NCI-H345 (cell line): ENCODE measurements at regions not wholly inside any gene's neighbourhood (a gene's known extent, or its start where the extent isn't known, plus 50 kb on each side); places are given as distances from the start of the nearest gene placed in this dataset.
A peak's percentile ranks its signal among the peaks of the same experiment; 100 is the strongest.

Experiments
- DNase-seq: peaks from one replicate; lab custom pipeline; 2025; lab: John Stamatoyannopoulos, UW

DNA sequence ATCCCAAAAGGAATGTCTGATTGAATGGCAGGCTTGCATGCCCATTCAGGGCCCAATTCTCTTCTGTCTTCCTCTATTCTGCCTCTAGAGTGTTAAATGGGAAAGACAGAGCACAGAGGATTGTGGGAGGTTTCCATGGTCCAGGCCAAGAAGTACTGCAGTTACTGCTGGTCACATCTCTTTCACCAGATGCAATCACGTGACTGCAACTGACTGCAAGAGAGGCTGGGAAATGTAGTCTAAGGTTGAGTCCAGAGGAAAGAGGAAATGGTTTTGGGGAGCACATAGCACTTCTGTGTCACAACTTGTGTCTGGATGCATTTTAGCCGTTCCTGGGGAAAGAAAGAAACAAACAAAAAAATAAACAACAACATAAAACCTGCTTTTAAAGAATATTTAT, 336.4 kb upstream of the BTBD3 start:
- DNase-seq, result no peak

DNA sequence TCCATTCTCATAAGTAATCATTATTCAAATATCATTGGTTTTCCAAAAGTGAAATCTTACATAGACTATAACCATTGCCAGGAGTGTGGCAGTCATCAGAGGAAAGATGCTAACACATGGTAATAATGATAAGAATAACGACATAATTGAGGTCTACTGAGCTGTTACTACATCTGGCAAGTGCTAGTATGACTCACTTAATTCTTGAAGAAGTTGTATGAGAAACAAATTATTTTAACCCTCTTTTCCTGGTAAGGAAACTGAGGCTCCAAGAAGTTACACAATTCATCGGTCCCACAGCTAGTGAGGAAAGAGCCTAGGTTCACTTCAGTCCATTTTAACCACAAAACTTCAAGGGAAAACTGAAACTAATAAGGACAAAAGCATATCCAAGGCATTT, 335.6 kb upstream of the BTBD3 start:
- no peak for DNase-seq

DNA sequence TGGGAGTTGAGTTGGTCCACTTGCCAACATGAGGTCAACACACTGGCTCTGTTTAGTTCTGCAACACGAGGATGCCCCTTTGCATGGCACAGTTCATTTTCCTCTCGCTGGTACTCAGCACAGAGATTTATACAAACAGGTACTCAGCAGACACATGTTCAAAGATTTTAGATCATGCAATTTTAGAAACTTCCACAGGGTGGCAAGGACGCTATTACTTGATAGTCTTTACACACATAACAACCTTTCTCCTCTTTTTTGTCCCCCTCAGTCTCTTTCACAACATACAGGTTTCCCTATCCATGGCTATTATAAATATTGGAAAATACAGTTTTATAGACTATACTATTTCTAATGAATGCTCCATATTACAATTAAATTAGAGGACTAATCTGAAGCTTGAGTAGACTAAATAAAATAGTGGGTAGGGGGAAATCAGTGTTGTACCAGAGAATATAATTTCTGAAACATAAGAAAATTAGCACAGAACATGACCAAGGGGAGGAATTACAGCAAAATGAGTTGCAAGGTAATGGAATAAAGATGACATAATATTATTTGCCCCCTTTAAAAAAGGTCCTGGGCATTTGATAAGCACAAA, 331.8 kb upstream of the BTBD3 start:
- DNase-seq, result peak; percentile 54

DNA sequence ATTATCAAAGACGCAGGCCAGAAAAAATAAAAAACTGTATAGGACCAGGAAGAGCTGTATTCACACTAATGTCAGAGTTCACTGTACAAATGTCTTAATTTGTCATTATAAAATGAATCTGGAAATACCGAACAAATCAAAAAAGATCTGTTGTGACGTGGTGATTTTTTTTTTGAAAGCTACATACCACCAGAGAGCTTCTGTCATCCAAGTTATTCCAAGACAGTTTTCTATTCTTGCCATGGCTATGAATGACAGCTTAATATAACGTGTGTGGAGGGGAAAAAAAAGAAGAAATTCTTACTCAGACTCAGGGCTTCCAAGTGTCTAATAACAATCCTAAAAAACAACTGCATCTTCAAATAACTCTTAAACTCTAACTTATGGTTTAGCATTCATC, 328.8 kb upstream of the BTBD3 start:
- no peak for DNase-seq

DNA sequence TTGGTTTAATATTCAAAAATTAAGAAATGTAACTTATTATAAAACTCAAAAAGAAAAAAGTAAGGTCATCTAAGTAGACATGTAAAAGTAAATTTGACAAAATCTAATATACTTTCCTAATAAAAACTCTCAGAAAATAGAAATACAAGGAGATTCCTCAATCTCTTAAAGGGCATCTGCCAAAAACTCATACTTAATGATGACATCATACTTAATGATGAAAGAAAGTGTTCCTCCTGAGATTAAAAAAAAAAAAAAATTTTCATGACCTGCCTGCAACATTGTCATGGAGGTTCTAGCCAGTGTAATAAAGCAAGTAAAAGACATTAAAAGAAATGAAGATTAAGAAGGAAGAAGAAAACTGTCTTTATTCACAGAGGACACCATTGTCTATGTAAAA, 325.7 kb upstream of the BTBD3 start:
- DNase-seq, result no peak

DNA sequence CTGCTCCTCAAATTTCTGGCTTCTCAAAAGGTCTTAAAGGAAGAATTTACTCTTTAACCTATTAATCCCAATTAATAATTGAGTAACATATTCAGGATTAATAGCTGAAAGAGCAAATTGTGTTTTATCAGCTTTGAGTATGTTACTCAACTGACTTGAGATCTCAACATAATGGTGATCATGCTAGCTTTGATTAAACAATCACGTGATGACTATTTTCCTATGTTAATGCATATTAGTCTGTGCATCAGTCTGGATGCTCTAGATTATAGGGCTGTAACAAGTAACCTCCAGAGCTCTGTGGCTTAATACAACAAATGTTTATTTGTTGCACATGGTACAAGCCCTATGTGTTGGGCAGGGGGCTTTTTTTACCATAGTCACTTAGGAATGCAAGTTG, 313.4 kb upstream of the BTBD3 start:
- DNase-seq, result no peak

DNA sequence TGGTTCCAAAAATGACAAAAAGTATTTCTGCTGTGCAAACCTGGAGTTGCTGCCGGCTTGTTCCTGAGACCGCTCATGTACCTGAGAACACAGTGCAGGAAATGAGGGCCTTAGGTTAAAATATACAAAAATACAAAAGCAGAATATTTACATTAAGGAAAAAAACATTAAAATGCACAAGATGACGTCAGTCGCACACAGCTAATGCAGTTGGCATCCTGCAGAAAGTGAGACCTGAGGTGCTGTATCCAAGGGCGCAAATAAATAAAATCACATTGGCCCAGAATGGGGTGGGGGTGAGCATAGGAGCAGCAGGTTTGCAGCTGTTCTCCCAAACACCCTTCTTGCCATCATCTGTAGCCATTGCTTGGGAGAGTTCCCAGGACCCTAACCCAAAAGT, 310.6 kb upstream of the BTBD3 start:
- DNase-seq, result no peak

DNA sequence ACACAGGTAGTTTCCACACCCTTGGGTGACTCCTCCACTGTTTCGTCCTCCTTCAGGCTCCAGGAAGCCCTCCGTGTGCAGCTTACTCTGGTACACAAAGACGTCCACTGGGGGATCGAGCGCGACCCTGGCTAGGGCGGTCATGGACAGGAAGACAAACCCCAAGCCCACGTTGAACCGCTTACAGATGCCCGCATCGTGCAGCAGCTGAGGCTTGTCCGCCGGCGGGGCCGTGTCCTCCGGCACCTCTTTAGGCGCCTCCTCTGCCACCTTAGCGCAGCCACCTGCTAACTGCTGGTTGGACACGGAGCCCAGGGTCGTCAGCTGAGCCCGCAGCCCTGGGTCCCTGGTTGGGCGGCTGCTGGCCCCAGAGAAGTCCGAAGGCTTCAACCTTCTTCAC, 309.0 kb upstream of the BTBD3 start:
- no peak for DNase-seq

DNA sequence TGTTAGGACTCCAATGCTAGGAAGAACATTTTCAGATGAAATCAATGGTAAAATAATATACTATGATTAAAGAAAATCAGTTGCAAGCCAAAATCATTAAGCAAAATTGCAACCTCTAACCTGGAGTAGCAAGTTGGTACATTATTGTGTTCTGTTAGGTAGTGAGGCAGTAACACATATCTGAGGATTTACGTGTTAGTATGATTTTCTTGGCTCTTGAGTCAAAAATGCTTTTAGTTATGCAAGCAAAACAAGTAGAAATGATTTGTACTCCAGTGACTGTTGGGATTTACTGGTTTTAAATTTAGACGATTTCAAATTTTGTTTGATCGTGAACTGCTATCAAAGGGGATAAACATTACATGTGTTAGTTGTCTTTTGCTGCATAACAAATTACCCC, 293.0 kb upstream of the BTBD3 start:
- no peak for DNase-seq

DNA sequence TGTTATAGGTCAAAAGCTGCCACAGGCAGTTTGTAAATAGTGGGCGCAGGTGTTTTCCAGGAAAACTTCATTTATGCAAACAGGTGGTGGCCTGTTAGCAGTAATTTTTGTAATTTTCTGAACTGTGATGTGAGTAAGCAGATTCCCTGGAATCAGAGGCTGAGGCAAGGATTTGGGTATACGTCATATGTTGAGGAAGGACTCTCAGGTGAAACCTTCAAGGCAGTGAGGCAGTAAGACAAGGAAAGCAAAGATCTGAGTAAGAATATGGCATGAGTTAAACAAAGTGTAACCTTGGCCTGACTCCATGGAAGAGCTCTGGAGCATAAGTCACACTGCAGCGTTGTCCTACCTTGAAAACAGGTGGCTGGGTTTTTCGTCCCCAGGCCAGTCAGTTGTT, 291.1 kb upstream of the BTBD3 start:
- no peak for DNase-seq

DNA sequence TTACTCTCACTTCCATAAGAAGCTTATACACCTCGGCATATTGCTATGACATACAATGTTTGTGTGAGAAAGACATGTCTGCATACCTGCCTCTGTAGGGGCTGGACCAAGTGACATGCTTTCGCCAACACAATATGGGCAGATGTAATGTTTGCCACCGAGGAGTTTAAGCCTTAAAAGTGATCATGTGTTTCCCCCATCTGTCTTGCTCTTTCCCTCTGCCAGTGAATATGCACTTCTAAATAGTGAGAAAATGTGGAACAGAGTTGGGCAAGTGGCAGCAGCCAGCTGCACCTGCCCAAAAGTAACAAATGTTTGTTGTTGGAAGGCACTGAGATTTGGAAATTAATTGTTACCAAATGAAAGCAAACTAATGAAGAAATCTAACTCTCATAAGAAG, 274.8 kb upstream of the BTBD3 start:
- no peak for DNase-seq

DNA sequence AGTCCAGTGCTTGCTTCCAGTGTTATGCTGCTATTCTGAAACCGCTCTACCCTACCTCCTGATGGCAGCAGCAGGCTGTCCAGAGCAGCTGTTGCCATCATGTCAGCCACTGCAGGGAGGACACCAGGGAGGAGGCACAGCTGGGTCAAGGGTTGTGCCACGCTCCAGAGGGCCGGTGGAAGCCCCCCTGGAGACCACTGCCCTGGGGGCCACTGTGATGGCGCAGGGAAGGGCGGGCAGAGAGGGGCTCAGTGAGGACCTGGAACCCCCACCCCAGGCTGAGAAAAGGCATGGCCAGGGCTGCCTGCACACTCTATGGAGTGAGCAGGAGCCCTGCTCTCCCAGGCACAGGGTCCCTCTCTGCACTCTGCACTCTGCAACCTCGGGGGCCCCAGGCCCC, 271.3 kb upstream of the BTBD3 start:
- DNase-seq, result no peak

DNA sequence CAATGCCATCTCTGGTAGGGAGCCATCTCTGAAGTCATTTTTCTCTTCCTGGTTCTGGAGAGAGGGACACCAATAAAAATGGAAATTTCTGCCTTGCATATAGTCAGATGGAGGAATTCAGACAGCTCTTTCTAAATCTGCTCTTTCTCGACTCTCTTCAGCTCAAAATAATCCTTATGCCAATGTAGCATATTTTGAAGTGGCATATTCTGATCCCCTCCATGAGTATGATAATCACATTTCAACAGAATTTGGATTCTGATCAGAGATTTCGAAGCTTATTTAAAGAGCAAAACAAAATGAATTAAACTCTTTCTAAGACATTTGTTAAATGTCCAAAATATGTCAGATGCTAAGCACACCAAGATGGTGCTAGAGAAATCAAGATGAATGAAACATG, 267.1 kb upstream of the BTBD3 start:
- no peak for DNase-seq

DNA sequence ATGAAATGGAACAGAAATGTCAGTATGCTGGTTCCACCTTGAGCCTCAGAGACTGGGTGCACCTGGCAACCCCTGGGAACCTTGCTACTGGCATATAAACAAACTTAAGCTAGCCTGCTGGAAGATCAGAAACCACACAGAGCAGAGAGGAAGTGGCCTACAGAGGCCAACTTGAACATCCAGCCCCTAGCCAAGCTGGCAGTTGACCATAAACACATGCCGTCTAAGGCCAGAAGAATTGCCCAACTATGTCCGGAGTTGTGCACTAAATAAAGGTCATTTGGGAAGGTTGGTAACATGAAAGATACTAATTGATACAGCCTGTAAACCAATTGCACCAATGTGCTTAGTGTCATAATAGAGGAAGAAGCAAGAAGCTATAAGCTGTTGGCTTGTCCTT, 266.6 kb upstream of the BTBD3 start:
- DNase-seq, result no peak

DNA sequence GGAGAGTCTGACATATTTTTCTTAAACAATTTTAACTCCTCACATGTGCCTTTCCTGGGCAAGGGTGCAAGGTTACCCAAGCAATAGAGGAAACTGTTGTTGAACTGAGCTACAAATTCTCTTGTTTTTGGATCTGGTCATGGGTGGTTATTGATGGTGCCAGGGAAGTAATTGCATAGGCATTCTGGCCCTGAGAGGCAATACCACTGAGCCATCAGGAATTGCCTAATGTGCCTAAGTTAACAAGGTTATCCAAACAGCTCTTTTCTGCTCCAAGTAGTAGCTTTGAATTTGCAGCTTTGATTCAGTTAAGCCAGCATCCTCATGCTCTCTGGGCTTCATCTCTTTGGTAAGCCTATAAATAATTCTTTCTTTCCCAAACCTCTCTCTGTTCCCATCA, 266.0 kb upstream of the BTBD3 start:
- no peak for DNase-seq

DNA sequence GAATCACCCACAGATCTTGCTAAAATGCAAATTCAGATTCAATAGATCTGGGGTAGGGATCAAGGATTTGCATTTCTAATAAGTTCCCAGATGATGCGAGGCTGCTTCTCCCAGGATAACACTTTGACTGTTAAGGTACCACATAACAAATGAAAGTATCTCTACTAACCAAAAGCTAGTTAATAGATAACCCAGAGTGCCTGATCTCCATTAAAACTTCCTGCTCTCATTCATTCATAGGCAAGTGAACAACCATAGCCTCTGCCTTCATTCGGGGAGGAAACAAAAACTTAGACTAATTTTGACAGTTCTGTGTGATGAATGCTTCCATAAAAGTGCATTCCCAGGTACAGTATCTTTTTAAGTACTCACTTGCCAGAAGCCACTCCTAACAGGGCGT, 265.6 kb upstream of the BTBD3 start:
- DNase-seq, result no peak

DNA sequence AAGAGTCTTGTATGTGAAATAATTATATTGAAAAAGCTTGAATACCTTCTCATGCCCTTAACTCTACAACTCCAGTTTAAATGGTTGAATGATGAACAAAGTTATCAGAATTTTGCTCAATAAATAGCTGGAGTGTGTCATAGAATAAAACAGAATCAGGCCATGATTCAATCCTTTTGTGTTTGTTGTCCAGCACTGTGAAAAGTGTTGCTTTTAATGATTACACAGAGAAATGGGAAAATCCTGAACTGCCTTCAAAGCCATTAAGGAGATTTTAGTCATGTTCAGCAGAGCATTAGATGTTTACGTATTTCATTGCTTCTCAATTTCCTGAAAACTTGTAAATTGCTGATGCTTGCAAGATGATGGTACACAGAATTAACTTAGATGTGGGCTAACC, 262.9 kb upstream of the BTBD3 start:
- DNase-seq, result no peak

DNA sequence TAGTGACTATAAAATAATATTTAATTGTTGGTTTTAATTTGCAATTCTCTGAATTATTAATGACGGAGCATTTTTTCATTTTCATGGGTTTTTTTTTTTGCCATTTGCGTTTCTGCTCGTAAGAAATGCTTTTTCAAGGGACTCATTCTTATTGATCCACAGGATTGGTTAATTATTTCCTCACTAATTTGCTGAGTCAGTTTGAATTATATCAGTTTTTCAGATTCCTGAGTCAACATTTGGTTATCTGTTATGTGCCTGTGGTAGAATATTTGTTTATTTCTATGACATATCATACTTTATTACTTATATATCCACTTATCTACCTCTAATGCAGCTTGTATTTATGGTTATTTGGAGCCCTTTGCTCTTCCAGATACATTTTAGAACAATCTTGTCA, 257.0 kb upstream of the BTBD3 start:
- DNase-seq, result no peak

DNA sequence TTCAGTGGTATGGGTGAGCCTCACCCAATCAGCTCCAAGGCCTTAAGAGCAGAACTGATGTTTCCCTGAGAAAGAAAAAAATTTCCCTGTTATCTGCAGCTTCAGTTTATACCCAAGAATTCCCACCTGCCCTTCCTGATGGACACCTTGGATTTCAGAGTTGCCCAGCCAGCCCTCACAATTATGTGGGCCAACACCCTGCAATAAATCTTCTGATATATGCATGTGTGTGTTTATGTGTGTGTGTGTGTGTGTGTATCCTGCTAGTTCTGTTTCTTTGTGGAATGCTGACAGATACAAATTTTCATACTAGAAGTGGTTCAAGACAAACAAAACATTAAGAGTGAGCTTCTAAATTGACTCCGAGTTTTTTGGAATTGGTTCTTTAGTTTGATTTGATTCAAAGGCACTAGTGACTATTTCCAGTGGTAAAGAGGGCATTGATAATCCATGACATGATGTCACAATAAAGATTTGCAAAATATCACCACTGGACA, 246.6 kb upstream of the BTBD3 start:
- no peak for DNase-seq

DNA sequence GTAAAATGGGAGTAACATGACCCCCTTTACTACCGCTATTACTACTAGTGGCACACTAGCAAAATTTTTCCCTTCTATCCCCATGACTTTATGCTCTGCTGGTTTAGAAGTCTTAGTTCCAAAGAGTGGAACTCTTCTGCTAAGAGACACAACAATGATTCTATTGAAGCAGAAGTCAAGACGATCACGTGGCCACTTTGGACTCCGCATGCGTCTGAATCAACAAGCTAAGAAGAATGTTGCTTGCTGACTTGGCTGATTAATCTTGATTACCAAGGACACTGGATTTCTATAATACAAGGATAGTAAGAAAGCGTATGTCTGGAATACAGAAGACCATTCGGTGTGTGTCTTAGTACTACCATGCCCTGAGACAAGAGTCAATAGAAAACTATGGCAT, 244.7 kb upstream of the BTBD3 start:
- no peak for DNase-seq

DNA sequence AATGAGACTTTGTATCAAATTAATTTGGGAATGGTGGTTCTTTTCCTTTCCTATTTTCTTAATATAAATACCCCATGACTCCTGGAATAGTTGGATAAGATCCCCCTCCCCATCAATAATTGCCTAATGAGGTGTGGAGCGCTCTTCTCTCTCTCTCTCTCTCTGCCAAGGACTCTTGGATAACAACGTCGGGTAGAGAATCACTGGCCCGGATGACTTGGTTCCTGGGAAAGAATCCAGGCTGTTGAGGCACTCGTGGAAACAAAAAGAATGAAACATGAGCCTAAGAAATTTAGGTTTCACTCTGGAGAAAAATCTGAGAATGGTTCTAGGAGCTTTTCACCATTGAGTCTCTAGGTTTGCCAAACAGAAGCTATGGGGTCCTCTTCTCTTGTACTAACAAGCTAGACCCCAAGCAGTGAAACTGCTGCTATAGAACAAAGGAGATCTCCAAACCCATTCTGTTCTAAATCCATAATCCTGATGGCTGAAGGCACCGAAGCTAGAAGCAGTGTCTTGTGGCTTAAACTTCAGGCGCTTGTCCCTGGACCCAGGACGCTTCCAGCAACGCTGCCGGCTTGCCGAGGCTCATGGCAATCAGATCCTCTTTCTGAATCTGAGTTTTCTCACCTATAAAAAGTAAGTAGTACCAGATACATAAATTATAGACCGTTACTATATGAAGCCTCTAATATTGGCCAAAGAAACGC, 241.6 kb upstream of the BTBD3 start:
- DNase-seq, result no peak

DNA sequence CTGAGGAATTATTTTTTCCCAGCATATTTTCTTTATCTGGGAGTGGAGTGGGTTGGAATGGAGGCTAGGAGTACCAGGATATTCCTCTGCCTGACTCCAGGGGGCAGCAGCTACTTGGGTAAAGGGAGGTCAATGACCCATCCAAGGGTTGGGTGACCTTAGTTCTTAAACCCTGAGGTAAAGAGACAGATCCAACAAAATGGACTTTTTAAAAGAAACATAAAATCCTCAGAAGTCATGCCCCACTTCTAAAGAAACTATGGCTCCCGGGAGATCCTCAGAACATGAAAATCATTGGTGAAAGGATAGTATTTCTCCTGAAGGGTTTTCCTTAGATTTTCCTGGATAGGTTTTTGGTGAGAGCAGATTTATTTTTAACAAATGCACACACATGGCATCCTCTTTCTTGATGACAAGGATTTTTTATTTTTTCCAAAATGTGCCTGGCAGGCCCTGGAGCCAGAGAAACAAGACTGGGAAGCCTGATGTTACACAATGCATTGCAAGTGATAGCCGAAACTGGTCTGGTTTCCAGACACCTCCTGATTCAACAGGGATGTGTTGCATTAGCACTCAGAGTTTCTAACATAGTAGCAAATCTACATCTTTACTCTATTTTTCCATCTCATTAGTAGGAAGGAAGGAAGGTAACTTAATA, 240.9 kb upstream of the BTBD3 start:
- DNase-seq, result peak; percentile 56

DNA sequence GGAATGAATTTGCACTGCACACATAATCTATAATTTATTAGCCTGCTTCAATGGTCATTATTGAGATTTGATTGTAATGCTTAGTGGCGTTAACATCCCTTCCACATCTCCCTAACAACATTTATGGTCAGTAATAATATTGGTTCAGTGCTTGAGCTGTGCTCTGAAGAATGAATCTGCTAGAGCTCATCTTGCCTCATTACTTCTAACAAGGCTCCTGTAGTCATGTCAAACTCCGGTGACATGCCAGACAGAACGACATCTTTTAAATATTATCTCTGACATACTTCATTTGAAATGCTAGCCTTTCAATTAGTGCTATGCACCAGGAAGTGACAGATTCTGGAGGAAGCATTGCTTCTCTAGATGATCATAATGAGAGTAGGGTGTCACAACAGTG, 240.3 kb upstream of the BTBD3 start:
- DNase-seq, result no peak

DNA sequence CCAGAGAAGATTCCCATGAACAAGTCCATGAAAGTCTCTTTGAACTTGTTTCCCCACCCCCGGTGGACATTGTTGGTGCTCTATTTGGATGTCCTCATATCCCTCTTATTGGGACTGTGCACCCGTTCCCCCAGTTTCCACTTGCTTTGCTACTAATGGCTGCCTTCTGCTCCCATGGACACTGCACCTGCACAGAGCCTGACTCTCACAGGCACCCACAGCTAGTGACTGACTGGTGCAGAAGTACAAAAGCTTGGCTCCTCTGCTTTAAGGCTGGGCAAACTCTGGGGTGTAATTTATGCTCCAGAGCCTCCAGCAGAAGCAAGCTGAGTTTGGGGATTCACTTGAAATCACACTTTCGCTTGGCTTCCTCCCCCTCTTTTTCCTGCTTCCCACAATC, 239.9 kb upstream of the BTBD3 start:
- DNase-seq, result no peak
